Neural progenitor cell (in vitro differentiated cells): ENCODE measurements at regions not wholly inside any gene's neighbourhood (a gene's known extent, or its start where the extent isn't known, plus 50 kb on each side); places are given as distances from the start of the nearest gene placed in this dataset.

ENCODE experiments used
- DNase-seq: peaks from one replicate; pipeline ENCODE4 v3.0.0-alpha.2; 2016; ENCODE audit warnings: low spot score
- H2AFZ ChIP-seq: fragments of 200-600 bp; sonication (generic); replicated peaks from 2 replicates; pipeline ENCODE4 v1.6.1; 2016; ENCODE audit warnings: antibody characterized with exemption
- H3F3A ChIP-seq: fragments of 200-600 bp; sonication (generic); 2 replicates; pipeline ENCODE4 v1.6.1; 2016; ENCODE audit warnings: antibody characterized with exemption, low read depth
- H3K27ac ChIP-seq: fragments of 200-600 bp; sonication (generic); 2 replicates; pipeline ENCODE4 v1.5.1; 2016; ENCODE audit warnings: mild to moderate bottlenecking
- H3K27me3 ChIP-seq: fragments of 200-600 bp; sonication (generic); 2 replicates; pipeline ENCODE4 v1.6.1; 2016; ENCODE audit warnings: mild to moderate bottlenecking, moderate library complexity
- H3K36me3 ChIP-seq: fragments of 200-600 bp; sonication (generic); 2 replicates; pipeline ENCODE4 v1.5.1; 2016
- H3K4me1 ChIP-seq: fragments of 200-600 bp; sonication (generic); 2 replicates; pipeline ENCODE4 v1.6.1; 2016; ENCODE audit warnings: mixed run types
- H3K4me2 ChIP-seq: fragments of 200-600 bp; sonication (generic); 2 replicates; pipeline ENCODE4 v1.6.1; 2016
- H3K4me3 ChIP-seq: fragments of 200-600 bp; sonication (generic); 2 replicates; pipeline ENCODE4 v1.5.1; 2016
- H3K79me2 ChIP-seq: fragments of 200-600 bp; sonication (generic); 2 replicates; pipeline ENCODE4 v1.6.1; 2016; ENCODE audit warnings: low read depth
- H3K9ac ChIP-seq: fragments of 200-600 bp; sonication (generic); 2 replicates; pipeline ENCODE4 v1.6.1; 2016
- H3K9me3 ChIP-seq: fragments of 200-600 bp; sonication (generic); 2 replicates; pipeline ENCODE4 v1.5.1; 2016; ENCODE audit warnings: low read depth
- H4K20me1 ChIP-seq: fragments of 200-600 bp; sonication (generic); 2 replicates; pipeline ENCODE4 v1.6.1; 2016; ENCODE audit warnings: low read depth
- H3K27ac Mint-ChIP-seq: 3 replicates; pipeline ENCODE4 v1.8.0; 2021; ENCODE audit warnings: mixed read lengths
- H3K27me3 Mint-ChIP-seq: 2 replicates; pipeline ENCODE4 v1.8.0; 2022; ENCODE audit warnings: low read depth, mild to moderate bottlenecking, inconsistent platforms, moderate library complexity, mixed read lengths; ENCODE audit not compliant: insufficient read depth
- H3K36me3 Mint-ChIP-seq: 3 replicates; pipeline ENCODE4 v1.8.0; 2021; ENCODE audit warnings: mixed read lengths
- H3K4me1 Mint-ChIP-seq: 3 replicates; pipeline ENCODE4 v1.8.0; 2021; ENCODE audit warnings: mixed read lengths
- H3K4me3 Mint-ChIP-seq: 3 replicates; pipeline ENCODE4 v1.8.0; 2021; ENCODE audit warnings: mild to moderate bottlenecking, moderate library complexity, mixed read lengths
- H3K9me3 Mint-ChIP-seq: 3 replicates; pipeline ENCODE4 v1.8.0; 2020; ENCODE audit warnings: mixed read lengths
- CTCF ChIP-seq: fragments of 200-600 bp; sonication (generic); IDR thresholded peaks from 2 replicates; pipeline ENCODE4 v1.5.1; 2017; ENCODE audit warnings: antibody characterized with exemption, mild to moderate bottlenecking
- EZH2 ChIP-seq: fragments of 200-600 bp; sonication (generic); IDR thresholded peaks from 2 replicates; pipeline ENCODE4 v1.6.1; 2017; ENCODE audit warnings: antibody characterized with exemption, mild to moderate bottlenecking, moderate library complexity
- EZH2phosphoT487 ChIP-seq: fragments of 200-600 bp; sonication (generic); IDR thresholded peaks from 2 replicates; pipeline ENCODE4 v1.6.1; 2017; ENCODE audit warnings: antibody characterized with exemption

GRCh38 chr20:6582449-6582848 is 185.0 kb upstream of the BMP2 start:
- Histone ChIP-seq H3K4me2 (no peak overlapping the region), H2AFZ (no peak overlapping the region), H3K79me2 (no peaks in the 10 kb centered on the region), H3K9ac (no peak overlapping the region), H3K4me3 (no peak overlapping the region), H3K27ac (no peak overlapping the region), H3K27me3 (no peaks in the 10 kb centered on the region), H3F3A (no peaks in the 10 kb centered on the region), H3K36me3 (no peaks in the 10 kb centered on the region), H3K9me3 (no peaks in the 10 kb centered on the region), H3K4me1 (no peaks in the 10 kb centered on the region), H4K20me1 (no peaks in the 10 kb centered on the region)
- Mint-ChIP-seq H3K36me3 (no peaks in the 10 kb centered on the region), H3K9me3 (no peaks in the 10 kb centered on the region), H3K4me3 (no peak overlapping the region), H3K4me1 (peaks cover 13% of the 10 kb centered on the region), H3K27ac (no peak overlapping the region), H3K27me3 (peaks cover 3% of the 10 kb centered on the region)
- no peak for DNase-seq
- TF ChIP-seq EZH2phosphoT487 (no peak), CTCF (no peak), EZH2 (no peak)

GRCh38 chr20:6580486-6580885 is 187.0 kb upstream of the BMP2 start:
- H3K4me3 ChIP-seq = no peak overlapping the region
- H3K27me3 ChIP-seq = no peaks in the 10 kb centered on the region
- no peak for DNase-seq
- Mint-ChIP-seq H3K4me1 (peaks cover 23% of the 10 kb centered on the region), H3K27me3 (peaks cover 7% of the 10 kb centered on the region), H3K27ac (no peak overlapping the region), H3K36me3 (no peaks in the 10 kb centered on the region), H3K4me3 (no peak overlapping the region), H3K9me3 (no peaks in the 10 kb centered on the region)
- no peak for TF ChIP-seq CTCF
- no peak for TF ChIP-seq EZH2
- no peak for TF ChIP-seq EZH2phosphoT487
- no peak overlapping the region for H3K9ac ChIP-seq
- H3K9me3 ChIP-seq = no peaks in the 10 kb centered on the region
- H2AFZ ChIP-seq = no peak overlapping the region
- no peak overlapping the region for H3K27ac ChIP-seq
- H3F3A ChIP-seq = no peaks in the 10 kb centered on the region
- no peak overlapping the region for H3K4me2 ChIP-seq
- no peaks in the 10 kb centered on the region for H3K79me2 ChIP-seq
- no peaks in the 10 kb centered on the region for H4K20me1 ChIP-seq
- no peaks in the 10 kb centered on the region for H3K4me1 ChIP-seq
- H3K36me3 ChIP-seq = no peaks in the 10 kb centered on the region

- H3K27me3 Mint-ChIP-seq = peaks cover 7% of the 10 kb centered on the region
- no peak overlapping the region for H3K4me3 Mint-ChIP-seq
- no peak overlapping the region for H2AFZ ChIP-seq
- H3K27ac ChIP-seq = no peak overlapping the region
- H3K4me2 ChIP-seq = no peak overlapping the region
- no peak overlapping the region for H3K27ac Mint-ChIP-seq
- no peaks in the 10 kb centered on the region for H3K27me3 ChIP-seq
- H3K79me2 ChIP-seq = no peaks in the 10 kb centered on the region
- no peaks in the 10 kb centered on the region for H3K36me3 ChIP-seq
- no peak for TF ChIP-seq EZH2
- TF ChIP-seq CTCF = no peak
- TF ChIP-seq EZH2phosphoT487 = no peak
- H3K4me1 ChIP-seq = no peaks in the 10 kb centered on the region
- no peak overlapping the region for H3K4me3 ChIP-seq
- H3F3A ChIP-seq = no peaks in the 10 kb centered on the region
- DNase-seq = no peak
- H3K4me1 Mint-ChIP-seq = peaks cover 23% of the 10 kb centered on the region
- no peaks in the 10 kb centered on the region for H3K9me3 Mint-ChIP-seq
- H3K36me3 Mint-ChIP-seq = no peaks in the 10 kb centered on the region
- H4K20me1 ChIP-seq = no peaks in the 10 kb centered on the region
- H3K9me3 ChIP-seq = no peaks in the 10 kb centered on the region
- no peak overlapping the region for H3K9ac ChIP-seq
These were observed 187.7 kb upstream of the BMP2 start for GRCh38 chr20:6579824-6580223.

- Mint-ChIP-seq H3K9me3 (no peaks in the 10 kb centered on the region), H3K27ac (no peak overlapping the region), H3K4me1 (peaks cover 20% of the 10 kb centered on the region), H3K27me3 (peaks cover 7% of the 10 kb centered on the region), H3K36me3 (no peaks in the 10 kb centered on the region), H3K4me3 (no peak overlapping the region)
- Histone ChIP-seq H4K20me1 (no peaks in the 10 kb centered on the region), H3K4me2 (no peak overlapping the region), H3K27me3 (no peaks in the 10 kb centered on the region), H3K4me1 (no peaks in the 10 kb centered on the region), H3K9me3 (no peaks in the 10 kb centered on the region), H2AFZ (no peak overlapping the region), H3K36me3 (no peaks in the 10 kb centered on the region), H3F3A (no peaks in the 10 kb centered on the region), H3K27ac (no peak overlapping the region), H3K4me3 (no peak overlapping the region), H3K79me2 (no peaks in the 10 kb centered on the region), H3K9ac (no peak overlapping the region)
- no peak for DNase-seq
- TF ChIP-seq EZH2phosphoT487 (no peak), CTCF (no peak), EZH2 (no peak)
These were observed 188.1 kb upstream of the BMP2 start for GRCh38 chr20:6579417-6579816.
